Stimulated activated CD4-positive, alpha-beta T cell treated with anti-CD3 and anti-CD28 coated beads, Interleukin-1b, Interleukin-23, amount 100 ng/mL, for 24 hours (primary cell): ENCODE measurements at regions not wholly inside any gene's neighbourhood (a gene's known extent, or its start where the extent isn't known, plus 50 kb on each side); places are given as distances from the start of the nearest gene placed in this dataset.

Experiments used
- DNase-seq, 4 experiments: peaks; one replicate each; pipeline ENCODE4 v3.0.0-alpha.2; 2020; ENCODE audit warnings: low read depth in 4 of 4, low spot score in 1 of 4

DNA sequence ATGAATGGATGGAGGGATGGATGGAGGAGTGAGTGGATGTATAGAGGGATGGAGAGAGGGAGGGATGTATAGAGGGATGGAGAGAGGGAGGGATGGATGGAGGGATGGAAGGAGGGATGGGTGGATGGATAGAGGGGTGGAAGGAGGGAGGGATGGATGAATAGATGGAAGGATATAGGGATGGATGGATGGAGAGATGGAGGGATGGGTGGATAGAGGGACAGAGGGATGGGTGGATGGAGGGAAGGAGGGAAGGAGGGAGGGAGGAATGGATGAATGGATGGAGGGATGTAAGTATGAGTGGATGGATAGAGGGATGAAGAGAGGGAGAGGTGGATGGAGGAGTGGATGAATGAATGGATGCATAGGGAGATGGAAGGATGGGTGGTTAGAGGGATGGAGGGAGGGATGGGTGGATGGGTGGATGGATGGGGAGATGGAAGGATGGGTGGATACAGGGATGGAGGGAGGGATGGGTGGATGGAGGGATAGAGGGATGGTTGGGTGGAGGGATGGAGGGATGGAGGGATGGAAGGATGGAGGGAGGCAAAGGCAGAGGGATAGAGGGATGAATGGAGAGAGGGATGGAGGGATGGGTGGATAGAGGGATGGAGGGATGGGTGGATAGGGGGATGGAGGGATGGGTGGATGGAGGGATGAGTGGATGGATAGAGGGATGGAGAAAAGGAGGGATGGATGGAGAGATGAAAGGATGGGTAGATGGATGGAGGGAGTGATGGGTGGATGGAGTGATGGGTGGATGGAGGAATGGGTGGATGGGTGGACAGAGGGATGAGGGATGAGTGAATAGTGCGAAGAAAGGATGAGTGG is 313.8 kb downstream of the UACA start:
- no peak for DNase-seq

GRCh38 chr15:70447928-70448698 is 315.2 kb downstream of the UACA start:
- no peak for DNase-seq

- no peak for DNase-seq
Measured at GRCh38 chr15:70447521-70447920, 315.8 kb downstream of the UACA start.

DNA sequence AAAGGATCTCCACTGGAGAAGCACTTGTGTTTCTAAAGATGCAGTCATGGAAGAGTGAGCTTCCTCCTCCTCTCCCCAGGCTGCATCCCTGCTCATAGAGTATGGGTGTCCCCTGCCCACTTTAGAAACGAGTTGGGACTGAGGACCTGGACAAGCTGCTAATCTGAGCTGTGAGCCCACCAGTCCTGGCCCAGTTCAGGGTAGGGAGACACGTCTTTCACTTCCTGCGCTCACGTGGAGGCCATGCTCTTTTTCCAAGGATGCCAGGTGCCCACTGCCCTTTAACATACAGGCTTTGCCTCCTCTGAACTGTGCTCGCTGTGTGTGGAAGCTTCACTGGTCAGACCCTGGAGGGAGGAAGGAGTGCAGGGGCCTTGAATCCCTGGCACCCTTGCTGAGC is 316.3 kb downstream of the UACA start:
- DNase-seq, result no peak

GRCh38 chr15:70443486-70444273 is 319.7 kb downstream of the UACA start:
- DNase-seq, result no peak

GRCh38 chr15:70442616-70443321 is 320.6 kb downstream of the UACA start:
- DNase-seq, result no peak

DNA sequence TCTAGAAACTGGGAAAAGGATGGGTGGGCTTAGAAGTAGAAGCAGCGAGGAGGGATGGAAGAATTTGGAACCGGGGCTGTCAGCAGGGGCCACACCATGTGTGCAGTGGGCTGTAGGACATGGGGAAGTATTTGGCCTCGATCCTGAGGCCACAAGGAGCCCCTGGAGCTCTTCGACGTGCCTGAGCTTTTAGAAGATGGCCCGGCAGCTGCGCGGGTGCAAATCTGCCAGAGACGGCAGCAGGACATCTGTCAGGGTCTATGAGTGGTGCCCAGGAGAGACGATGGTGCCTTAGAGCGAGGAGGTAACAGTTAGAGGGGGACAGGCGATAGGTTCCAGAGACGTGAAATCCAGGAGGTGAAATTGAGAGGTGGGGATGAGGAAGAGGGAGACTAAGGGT is 321.1 kb downstream of the UACA start:
- no peak for DNase-seq

GRCh38 chr15:70440416-70441138 is 322.8 kb downstream of the UACA start:
- DNase-seq, result no peak

DNA sequence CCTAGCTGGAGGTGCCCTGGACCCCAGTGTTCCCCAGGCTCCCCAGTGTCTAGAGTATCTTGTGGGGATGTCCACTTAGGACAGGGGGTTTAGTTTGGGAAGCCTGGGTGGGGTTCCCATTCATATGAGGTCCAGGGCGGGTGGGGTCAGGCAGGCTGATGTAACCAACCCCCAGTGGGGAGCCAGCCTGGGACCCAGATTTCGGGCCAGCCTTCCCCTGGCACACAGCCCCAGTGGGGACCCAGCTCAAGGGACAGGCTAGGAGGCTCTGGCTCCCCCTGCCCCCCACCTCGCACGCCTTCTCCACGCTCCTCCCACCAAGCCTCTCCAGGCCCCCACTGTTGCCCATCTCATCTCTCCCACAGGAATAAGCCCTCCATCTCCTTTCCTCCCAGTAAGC is 323.5 kb downstream of the UACA start:
- DNase-seq, result no peak

- no peak for DNase-seq
Measured at GRCh38 chr15:70439304-70439877, 324.0 kb downstream of the UACA start.

DNA sequence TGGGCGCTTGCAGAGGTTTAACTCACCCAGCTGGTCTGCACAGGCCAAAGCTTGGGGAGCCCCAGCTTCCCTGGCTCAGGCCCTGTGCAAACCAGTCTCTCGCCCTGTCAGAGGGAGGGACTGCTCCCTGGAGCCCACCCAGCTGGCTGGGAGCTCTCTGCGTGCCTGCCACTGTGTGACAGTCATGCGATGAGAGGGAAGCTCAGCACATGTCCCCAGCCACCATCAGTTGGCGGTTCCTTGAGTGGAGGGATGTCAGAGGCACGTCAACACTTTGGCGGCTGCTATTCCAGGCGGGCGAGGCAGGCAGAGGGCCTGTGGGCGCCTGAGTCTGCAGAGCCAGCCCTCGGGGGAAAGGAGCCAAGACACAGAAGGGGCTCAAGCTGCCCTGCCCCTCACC is 324.6 kb downstream of the UACA start:
- DNase-seq, result no peak

- no peak for DNase-seq
Measured at GRCh38 chr15:70437882-70438451, 325.4 kb downstream of the UACA start.

GRCh38 chr15:70437089-70437488 is 326.3 kb downstream of the UACA start:
- no peak for DNase-seq

DNA sequence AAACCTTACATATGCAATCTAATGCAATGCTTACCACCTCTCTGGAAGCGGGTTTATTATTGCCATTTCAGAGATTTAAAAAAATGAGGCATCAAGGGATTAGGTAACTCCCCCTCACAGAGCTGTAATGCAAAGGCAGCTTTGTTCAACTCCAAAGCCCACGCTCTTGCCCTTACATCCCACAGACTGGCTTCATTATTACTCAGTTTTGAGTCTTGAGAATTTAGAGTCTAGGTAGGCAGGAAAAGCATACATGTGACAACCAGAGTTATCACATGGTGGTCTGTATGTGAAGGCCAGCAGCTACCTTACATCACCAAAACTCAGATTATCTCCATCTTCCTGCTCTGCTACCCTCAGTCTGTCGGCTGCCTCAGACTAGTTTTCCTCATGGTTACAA is 326.9 kb downstream of the UACA start:
- no peak for DNase-seq

- no peak for DNase-seq
Measured at GRCh38 chr15:70435872-70436271, 327.5 kb downstream of the UACA start.

GRCh38 chr15:70435369-70435768 is 328.0 kb downstream of the UACA start:
- no peak for DNase-seq

DNA sequence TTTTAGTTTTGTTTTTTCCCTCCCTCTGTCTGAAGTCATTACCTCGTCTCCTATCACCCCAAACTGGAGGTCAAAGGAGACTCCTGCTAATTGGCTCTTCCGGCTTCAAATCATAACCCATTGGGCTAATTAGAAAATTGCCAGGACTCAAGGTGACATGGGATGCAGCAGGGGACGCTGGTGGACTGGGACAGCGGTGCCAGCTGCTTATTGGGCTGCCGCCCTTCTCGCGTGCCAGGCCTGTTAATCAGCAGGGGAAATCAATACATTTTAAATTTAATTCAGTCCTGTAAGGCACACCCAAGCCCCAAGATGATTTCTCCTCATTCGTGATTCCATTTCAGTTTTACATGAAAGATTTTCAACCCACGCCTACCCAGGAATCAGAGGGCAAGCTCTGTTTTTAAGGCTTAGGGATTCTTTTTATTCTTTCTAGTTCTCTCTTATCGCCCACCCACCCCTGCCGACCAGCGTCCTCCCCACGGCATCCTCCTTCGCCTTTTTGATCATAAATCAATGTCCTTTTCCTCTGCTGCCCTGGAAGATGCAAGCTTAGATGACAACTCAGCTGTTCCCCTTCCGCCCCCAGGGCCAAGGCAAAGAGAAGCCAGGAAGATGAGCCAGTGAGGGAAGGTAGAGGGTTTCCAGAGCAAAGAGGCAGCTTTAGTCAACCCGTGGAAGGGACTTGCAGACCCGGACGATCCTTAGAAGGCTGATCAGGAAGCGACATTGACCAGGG is 329.6 kb downstream of the UACA start:
- no peak for DNase-seq

- no peak for DNase-seq
Measured at GRCh38 chr15:70432924-70433495, 330.3 kb downstream of the UACA start.

DNA sequence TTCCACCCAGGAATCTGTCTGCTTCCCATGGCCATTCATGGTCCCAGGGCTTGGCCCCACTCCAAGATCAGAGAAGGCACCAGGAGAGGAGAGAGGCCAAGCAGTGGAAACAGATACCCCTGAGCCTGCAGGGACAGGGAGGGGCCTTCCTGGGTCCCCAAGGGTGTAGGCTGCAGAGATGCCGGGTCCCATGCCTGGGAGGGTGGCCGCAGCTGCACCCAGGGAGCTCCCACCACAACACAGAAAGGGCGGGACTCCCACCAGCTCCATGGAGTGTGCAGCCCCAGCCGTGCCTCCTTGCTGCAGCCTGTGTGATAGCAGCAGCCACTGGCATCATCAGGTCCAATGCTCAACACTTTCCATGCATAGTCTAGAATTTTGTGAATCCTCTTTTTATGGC is 331.5 kb downstream of the UACA start:
- no peak for DNase-seq
